Kidney tubule cell (primary cell): ENCODE measurements at regions not wholly inside any gene's neighbourhood (a gene's known extent, or its start where the extent isn't known, plus 50 kb on each side); places are given as distances from the start of the nearest gene placed in this dataset.
"Not testable (repeated sequence)": the region's sequence is repeated elsewhere in the genome, so short reads cannot be mapped to it uniquely, and the experiment has no call there.

Source experiments
- DNase-seq: peaks from one replicate; pipeline ENCODE4 v3.0.0-alpha.2; 2018; ENCODE audit warnings: low spot score

DNA sequence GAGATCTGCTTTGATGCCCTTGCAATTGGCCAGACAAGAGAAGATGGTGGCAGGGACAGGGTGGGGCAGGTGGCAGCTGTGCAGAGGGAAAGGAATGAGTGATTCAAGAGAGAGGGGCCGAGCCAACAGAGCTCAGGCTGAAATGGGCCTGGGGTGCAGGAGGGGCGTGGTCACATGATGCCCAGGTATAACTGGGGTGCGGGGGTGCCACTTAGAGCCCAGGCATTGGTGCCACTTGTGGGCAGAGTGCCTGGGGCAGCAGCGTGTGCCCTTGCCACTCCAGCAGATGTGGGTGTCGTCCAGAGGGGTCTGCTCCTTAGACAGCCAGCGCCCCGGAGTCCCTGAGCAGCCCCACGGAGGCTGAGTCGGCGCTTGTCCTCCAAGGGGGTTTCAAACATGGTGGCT, 88.7 kb downstream of the PLXNA1 start:
- no peak for DNase-seq

DNA sequence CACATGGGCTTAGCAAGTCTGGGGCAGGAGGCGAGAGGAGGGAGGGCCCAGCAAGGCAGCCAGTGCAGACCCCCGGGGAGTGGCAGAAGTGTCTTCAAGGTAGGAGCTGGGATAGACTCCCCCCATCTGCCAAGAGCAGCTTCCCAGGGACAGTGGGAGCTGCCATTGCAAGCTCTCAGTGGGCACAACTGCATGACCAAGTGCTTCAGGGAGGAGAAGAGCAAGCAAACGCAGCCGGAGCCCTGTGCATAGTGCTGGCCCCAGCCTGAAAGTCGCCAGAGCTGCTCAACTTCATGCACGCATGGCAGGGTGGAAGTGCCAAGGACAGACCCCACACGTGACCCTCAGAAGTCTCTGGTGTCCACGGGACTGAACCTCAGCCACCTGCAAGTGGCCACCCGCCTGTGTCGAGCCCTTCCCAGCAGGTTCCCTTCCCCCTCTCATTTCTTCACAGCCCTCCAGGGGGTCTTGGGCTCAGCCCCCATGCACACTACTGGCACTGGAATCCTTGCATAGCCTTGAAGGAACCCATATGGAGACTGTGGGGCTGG, 89.4 kb downstream of the PLXNA1 start:
- DNase-seq: no peak

DNA sequence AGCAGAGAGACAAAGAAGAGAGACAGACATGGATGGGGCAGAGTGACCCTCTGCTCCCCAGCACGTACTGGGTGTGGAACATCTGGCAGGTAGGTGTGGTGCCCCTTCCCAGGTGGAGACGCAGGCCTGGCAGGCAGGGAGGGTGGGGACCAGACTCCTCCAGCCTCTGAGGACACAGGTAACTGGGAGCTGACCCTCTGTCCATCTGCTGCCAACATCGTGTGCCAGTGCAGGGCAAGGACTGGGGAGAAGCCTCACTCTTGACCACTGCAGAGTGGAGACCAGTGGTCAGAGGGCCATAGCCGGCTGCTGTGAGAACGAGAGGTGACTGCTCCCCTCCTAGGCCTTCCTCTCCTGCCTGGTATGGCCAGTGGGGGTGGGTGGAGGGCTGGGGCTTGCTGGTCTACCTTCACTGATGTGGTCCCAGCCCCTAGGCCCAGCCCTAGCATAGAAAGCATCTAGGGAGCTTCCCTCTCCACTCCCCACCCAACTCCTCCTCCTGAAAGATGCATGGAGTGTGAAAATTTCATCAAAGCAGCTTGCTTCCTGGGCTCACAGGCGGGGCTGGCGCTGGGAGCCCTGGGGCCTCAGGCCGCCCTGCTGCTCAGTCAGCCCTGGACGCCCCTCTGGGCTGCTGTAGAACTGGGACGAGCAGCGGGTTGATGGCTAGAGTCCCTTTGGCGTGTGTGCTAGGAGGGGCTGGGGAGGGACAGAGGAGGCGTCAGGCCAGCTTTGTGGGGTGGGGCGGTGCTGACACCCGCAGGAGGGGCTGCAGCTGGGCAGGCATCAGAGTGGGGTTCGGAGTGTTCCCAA, 90.3 kb downstream of the PLXNA1 start:
- DNase-seq: no peak

- no peak for DNase-seq
Observed at GRCh38 chr3:127073941-127074820, 91.3 kb downstream of the PLXNA1 start.

- DNase-seq: peak; percentile 95
Observed at GRCh38 chr3:127074900-127075360, 92.0 kb downstream of the PLXNA1 start.

DNA sequence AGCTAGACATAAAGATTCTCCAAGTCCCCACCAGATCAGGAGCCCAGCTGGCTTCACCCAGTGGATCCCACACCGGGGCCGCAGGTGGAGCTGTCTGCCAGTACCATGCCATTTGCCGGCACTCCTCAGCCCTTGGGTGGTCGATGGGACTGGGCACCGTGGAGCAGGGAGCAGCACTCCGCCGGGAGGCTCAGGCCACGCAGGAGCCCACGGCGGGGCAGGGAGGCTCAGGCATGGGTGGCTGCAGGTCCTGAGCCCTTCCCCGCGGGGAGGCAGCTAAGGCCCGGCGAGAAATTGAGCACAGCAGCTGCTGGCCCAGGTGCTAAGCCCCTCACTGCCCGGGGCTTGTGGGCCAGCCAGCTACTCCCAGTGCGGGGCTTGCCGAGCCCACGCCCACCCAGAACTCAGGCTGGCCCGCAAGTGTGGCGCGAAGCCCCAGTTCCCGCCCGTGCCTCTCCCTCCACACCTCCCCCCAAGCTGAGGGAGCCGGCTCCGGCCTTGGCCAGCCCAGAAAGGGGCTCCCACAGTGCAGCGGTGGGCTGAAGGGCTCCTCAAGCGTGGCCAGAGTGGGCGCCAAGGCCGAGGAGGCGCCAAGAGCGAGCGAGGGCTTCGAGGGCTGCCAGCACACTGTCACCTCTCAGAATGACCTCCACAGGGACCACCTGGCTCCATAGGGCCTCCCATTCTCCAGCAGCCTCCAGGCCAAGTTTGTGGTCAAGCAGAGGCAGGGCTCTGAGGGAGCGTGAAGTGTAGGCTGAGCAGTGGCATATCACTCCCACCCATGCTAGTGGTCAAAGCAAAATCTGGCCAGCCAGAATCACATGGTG, 93.5 kb downstream of the PLXNA1 start:
- not testable (repeated sequence) for DNase-seq

GRCh38 chr3:127077068-127077467, 94.2 kb downstream of the PLXNA1 start:
- no peak for DNase-seq

DNA sequence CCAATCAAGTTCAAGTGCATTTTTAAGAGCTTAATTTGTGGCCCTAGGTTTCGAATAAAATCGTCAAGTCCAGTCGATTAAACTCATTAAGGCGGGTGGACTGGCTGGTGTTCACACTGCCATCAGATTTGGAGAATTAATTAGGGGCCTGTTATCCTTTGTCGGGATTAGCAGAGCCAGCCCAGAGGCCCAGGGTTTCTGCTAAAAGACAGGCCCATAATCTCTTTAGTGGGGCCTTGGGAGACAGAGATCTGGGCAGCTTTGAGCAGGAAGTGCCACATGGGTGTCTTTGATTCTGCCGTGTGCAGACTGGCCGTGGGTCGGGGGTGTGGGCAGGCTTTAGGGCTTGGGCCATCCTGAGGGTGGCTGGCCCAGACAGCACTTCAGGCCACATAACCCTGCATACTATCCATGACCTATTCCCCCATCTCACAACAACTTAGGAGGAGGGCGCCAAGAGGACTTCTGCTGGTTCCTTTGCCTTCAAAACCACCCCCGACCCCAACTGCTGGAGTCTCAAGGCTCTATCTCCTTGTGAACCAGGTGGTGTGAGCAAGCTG, 94.7 kb downstream of the PLXNA1 start:
- DNase-seq: no peak

- DNase-seq: no peak
Observed at GRCh38 chr3:127078626-127079025, 95.7 kb downstream of the PLXNA1 start.

- no peak for DNase-seq
Observed at GRCh38 chr3:127079211-127079610, 96.3 kb downstream of the PLXNA1 start.

GRCh38 chr3:127081001-127081720, 98.2 kb downstream of the PLXNA1 start:
- DNase-seq: no peak

- DNase-seq: no peak
Observed at GRCh38 chr3:127082066-127082465, 99.2 kb downstream of the PLXNA1 start.

- no peak for DNase-seq
Observed at GRCh38 chr3:127083778-127084397, 101.0 kb downstream of the PLXNA1 start.

- no peak for DNase-seq
Observed at GRCh38 chr3:127084401-127084990, 101.6 kb downstream of the PLXNA1 start.

DNA sequence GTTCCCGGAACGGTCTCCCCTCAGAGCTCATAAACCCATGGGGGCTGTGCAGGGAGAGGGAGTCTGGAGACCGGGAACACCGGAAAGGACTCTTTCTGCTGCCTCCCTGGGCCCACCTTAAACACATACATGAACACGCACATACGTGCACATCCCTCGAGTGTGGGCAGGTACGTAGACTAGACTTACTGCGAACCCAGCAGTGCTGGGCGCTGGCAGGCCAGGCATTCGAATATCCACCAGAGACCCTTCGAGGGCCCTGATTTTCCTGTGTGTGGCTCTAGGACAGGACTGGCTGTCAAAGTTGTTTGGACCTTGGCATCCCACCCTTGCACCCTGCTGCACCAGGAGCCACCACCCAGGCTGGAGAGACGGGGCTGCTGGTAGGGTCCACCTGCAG, 102.7 kb downstream of the PLXNA1 start:
- no peak for DNase-seq

- DNase-seq: not testable (repeated sequence)
Observed at GRCh38 chr3:127086591-127086990, 103.7 kb downstream of the PLXNA1 start.

DNA sequence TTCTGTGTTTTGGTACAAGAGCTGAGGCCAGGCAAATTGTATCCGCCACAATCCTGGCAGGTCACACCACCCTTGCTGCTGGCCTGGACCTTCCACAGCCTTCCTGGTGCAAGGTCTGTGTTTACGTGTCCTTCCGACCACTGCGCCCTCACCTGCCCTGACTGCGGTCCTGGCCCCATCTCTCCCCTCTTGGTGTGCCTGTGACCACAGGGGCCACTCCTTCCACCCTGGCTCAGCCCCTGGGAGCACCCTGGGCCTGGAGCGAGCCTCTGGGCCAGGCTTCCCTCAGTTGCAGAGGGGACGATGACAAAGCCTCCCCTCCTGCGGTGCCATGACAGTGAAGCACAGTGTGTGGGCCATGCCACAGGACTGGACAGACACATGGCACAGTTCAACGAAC, 104.5 kb downstream of the PLXNA1 start:
- DNase-seq: no peak

DNA sequence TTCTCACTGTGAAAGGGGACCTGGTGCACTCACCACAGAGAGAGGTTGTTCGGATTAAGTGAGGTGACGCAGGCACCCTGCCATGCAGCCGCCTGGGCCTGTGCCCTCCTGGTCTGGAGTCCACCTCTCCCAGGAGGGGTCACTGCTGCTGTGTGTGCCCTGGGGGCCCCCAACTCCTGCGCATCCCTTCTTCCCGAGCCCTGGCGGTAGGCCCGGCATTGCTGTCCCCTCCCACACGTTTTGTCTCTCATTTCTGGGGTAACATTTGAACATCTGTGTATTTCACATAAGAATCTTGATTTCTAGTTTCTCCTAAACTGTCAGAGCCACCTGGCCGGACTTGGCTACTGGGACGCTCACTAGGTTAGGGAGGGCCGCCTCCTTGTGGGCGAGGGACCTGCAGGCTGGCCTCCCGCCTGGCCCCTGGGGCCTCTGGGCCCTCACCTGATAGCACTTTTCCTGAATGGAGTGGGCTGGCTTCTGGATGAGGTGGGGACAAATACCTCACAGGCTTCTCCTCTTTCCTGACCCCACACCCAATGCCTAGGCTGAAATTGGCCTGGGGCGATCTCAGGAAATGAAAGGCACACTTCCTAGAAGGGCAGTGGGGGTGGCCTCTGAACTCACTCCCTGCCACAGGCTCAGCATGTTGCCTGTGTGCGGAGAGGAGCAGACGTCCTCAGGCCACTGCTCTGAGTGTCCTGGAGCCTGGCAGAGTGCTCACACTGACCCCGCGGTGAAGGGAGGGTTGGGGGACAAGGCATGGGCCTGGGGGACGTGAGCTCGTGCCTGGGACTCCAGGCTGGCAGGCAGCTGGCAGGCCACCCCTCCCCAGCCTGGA, 104.2 kb upstream of the PRR23E start:
- DNase-seq: no peak
